ENCODE measurements at regions not wholly inside any gene's neighbourhood (a gene's known extent, or its start where the extent isn't known, plus 50 kb on each side); places are given as distances from the start of the nearest gene placed in this dataset.

GRCh38 chr3:36165509-36166290 is 214.6 kb upstream of the STAC start:
- Histone ChIP-seq H3K27ac (no peak overlapping the region), H3K9me3 (ENCODE audit: low read depth) (no peaks in the 10 kb centered on the region), H3K36me3 (no peaks in the 10 kb centered on the region), H3K4me1 (ENCODE audit: low read depth) (no peaks in the 10 kb centered on the region), H3K4me3 (no peak overlapping the region), H3K27me3 (no peaks in the 10 kb centered on the region)
- DNase-seq (ENCODE audit: low read depth in 1 of 2, low spot score in 1 of 2), result no peak
- TF ChIP-seq CTCF (IDR thresholded peaks at IDR 0.05; ENCODE audit: low read depth, low read length), result no peak

GRCh38 chr3:36166477-36166876 is 213.8 kb upstream of the STAC start:
- Histone ChIP-seq H3K4me3 (no peak overlapping the region), H3K36me3 (no peaks in the 10 kb centered on the region), H3K27ac (no peak overlapping the region), H3K27me3 (no peaks in the 10 kb centered on the region), H3K4me1 (ENCODE audit: low read depth) (no peaks in the 10 kb centered on the region), H3K9me3 (ENCODE audit: low read depth) (no peaks in the 10 kb centered on the region)
- no peak for TF ChIP-seq CTCF (IDR thresholded peaks at IDR 0.05; ENCODE audit: low read depth, low read length)
- no peak for DNase-seq (ENCODE audit: low read depth in 1 of 2, low spot score in 1 of 2)

GRCh38 chr3:36172699-36173098 is 207.6 kb upstream of the STAC start:
- no peak for DNase-seq (ENCODE audit: low read depth in 1 of 2, low spot score in 1 of 2)
- TF ChIP-seq CTCF (IDR thresholded peaks at IDR 0.05; ENCODE audit: low read depth, low read length), result no peak
- H3K9me3 ChIP-seq (ENCODE audit: low read depth), result no peaks in the 10 kb centered on the region

GRCh38 chr3:36175113-36175812 is 205.0 kb upstream of the STAC start:
- peaks cover 28% of the 10 kb centered on the region for H3K4me1 ChIP-seq (ENCODE audit: low read depth)
- H3K36me3 ChIP-seq, result no peaks in the 10 kb centered on the region
- no peaks in the 10 kb centered on the region for H3K27me3 ChIP-seq
- TF ChIP-seq CTCF (IDR thresholded peaks at IDR 0.05; ENCODE audit: low read depth, low read length), result no peak
- H3K9me3 ChIP-seq (ENCODE audit: low read depth), result no peaks in the 10 kb centered on the region
- no peak overlapping the region for H3K4me3 ChIP-seq
- no peak for DNase-seq (ENCODE audit: low read depth in 1 of 2, low spot score in 1 of 2)
- H3K27ac ChIP-seq, result no peak overlapping the region

More at GRCh38 chr3:36172699-36173098, 207.6 kb upstream of the STAC start:
- H3K4me1 ChIP-seq (ENCODE audit: low read depth), result peaks cover 19% of the 10 kb centered on the region
- H3K36me3 ChIP-seq, result no peaks in the 10 kb centered on the region
- no peaks in the 10 kb centered on the region for H3K27me3 ChIP-seq
- H3K4me3 ChIP-seq, result no peak overlapping the region
- no peak overlapping the region for H3K27ac ChIP-seq

- DNase-seq (ENCODE audit: low read depth in 1 of 2, low spot score in 1 of 2), result peak in 1 of 2 donors; percentile 55
- no peak overlapping the region for H3K4me3 ChIP-seq
- H3K27me3 ChIP-seq, result no peaks in the 10 kb centered on the region
- TF ChIP-seq CTCF (IDR thresholded peaks at IDR 0.05; ENCODE audit: low read depth, low read length), result no peak
- no peaks in the 10 kb centered on the region for H3K9me3 ChIP-seq (ENCODE audit: low read depth)
- H3K4me1 ChIP-seq (ENCODE audit: low read depth), result peaks cover 28% of the 10 kb centered on the region
- H3K36me3 ChIP-seq, result no peaks in the 10 kb centered on the region
- H3K27ac ChIP-seq, result peak overlapping the region; percentile 56
Observed at GRCh38 chr3:36175916-36176461, 204.3 kb upstream of the STAC start.
